ENCODE measurements at regions not wholly inside any gene's neighbourhood (a gene's known extent, or its start where the extent isn't known, plus 50 kb on each side); places are given as distances from the start of the nearest gene placed in this dataset.

DNA sequence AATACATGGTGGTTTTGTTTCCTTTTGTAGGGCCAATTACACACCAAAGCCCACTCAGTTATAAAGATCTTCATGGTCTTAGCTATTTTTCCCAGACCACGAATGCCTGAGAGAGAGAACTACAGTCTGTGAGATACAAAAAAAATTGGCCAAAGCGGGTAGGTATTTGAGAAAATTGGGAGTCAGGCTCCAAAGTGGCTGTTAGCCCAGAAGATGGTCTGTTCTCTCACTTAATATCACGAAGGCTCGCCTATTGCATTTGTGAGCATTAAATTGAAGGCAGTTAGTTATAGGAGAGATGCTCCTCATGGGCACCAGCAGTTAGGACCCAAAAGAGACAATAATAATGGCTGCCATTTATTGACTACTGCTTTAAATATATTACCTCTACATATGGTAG, 342.7 kb downstream of the PLPP3 start:
- no peaks in the 10 kb centered on the region for H3K36me3 ChIP-seq (ENCODE audit: insufficient read depth, low read length)
- no peaks in the 10 kb centered on the region for H3K9me2 ChIP-seq (replicated peaks; ENCODE audit: low read depth, low read length)
- no peaks in the 10 kb centered on the region for H3K79me2 ChIP-seq (ENCODE audit: insufficient read depth, low read length)
- H3K27me3 ChIP-seq (ENCODE audit: insufficient read depth, low read length, poor library complexity, severe bottlenecking): no peaks in the 10 kb centered on the region
- no peak overlapping the region for H3K9ac ChIP-seq (ENCODE audit: low read depth, low read length, poor library complexity, severe bottlenecking)
- no peaks in the 10 kb centered on the region for H3K4me1 ChIP-seq (ENCODE audit: insufficient read depth, low read length, poor library complexity, severe bottlenecking)
- H4K20me1 ChIP-seq (ENCODE audit: insufficient read depth, low read length, poor library complexity, severe bottlenecking): no peaks in the 10 kb centered on the region
- no peaks in the 10 kb centered on the region for H3K9me3 ChIP-seq (ENCODE audit: insufficient read depth, low read depth, low read length)
- no peak overlapping the region for H2AFZ ChIP-seq (ENCODE audit: low read length)
- H3K4me2 ChIP-seq (ENCODE audit: low read depth, low read length, poor library complexity, severe bottlenecking): no peak overlapping the region
- no peak for TF ChIP-seq EZH2phosphoT487 (IDR thresholded peaks at IDR 0.05; ENCODE audit: borderline replicate concordance)
- TF ChIP-seq, protein P1, sequence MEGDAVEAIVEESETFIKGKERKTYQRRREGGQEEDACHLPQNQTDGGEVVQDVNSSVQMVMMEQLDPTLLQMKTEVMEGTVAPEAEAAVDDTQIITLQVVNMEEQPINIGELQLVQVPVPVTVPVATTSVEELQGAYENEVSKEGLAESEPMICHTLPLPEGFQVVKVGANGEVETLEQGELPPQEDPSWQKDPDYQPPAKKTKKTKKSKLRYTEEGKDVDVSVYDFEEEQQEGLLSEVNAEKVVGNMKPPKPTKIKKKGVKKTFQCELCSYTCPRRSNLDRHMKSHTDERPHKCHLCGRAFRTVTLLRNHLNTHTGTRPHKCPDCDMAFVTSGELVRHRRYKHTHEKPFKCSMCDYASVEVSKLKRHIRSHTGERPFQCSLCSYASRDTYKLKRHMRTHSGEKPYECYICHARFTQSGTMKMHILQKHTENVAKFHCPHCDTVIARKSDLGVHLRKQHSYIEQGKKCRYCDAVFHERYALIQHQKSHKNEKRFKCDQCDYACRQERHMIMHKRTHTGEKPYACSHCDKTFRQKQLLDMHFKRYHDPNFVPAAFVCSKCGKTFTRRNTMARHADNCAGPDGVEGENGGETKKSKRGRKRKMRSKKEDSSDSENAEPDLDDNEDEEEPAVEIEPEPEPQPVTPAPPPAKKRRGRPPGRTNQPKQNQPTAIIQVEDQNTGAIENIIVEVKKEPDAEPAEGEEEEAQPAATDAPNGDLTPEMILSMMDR (conservative IDR thresholded peaks at IDR 0.05; ENCODE audit: low read length): no peak
- no peak overlapping the region for H3K4me3 ChIP-seq (ENCODE audit: low read length, poor library complexity, severe bottlenecking)
- no peaks in the 10 kb centered on the region for H3F3A ChIP-seq (ENCODE audit: low read depth)

DNA sequence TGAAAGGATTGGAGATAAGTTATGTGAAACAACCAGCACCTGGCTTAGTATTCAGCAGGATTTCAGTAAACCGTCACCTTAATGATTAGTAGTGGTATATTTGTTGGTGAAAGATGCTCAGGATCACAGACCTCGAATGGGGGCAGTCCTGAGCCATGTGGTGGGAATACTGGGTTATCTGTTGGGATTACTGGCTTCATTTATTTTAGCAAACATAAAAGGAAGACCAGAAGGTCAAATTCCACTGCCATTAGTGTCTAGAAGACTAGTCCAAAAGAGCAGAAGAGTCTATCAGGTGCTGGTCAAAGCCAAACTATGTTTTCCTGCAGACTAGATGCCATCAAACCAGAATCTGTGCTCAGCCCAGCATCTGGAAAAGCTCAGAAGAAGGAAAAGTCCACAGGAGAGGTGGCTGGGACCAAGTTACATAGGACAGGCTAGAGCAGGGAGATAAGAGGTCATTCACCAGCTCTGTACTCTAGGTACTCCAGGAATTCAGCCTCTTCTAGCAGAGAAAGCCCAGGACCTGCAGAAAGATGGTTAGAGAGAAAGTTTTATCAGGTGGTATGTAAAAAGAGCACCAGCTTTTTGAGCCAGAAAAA, 343.4 kb downstream of the PLPP3 start:
- Histone ChIP-seq H3K27me3 (ENCODE audit: insufficient read depth, low read length, poor library complexity, severe bottlenecking) (no peaks in the 10 kb centered on the region), H3K4me1 (ENCODE audit: insufficient read depth, low read length, poor library complexity, severe bottlenecking) (no peaks in the 10 kb centered on the region), H3F3A (ENCODE audit: low read depth) (no peaks in the 10 kb centered on the region), H3K4me2 (ENCODE audit: low read depth, low read length, poor library complexity, severe bottlenecking) (no peak overlapping the region), H4K20me1 (ENCODE audit: insufficient read depth, low read length, poor library complexity, severe bottlenecking) (no peaks in the 10 kb centered on the region), H3K4me3 (ENCODE audit: low read length, poor library complexity, severe bottlenecking) (no peak overlapping the region), H3K9me2 (replicated peaks; ENCODE audit: low read depth, low read length) (no peaks in the 10 kb centered on the region), H3K36me3 (ENCODE audit: insufficient read depth, low read length) (no peaks in the 10 kb centered on the region), H2AFZ (ENCODE audit: low read length) (no peak overlapping the region), H3K9ac (ENCODE audit: low read depth, low read length, poor library complexity, severe bottlenecking) (no peak overlapping the region), H3K9me3 (ENCODE audit: insufficient read depth, low read depth, low read length) (no peaks in the 10 kb centered on the region), H3K79me2 (ENCODE audit: insufficient read depth, low read length) (no peaks in the 10 kb centered on the region)
- TF ChIP-seq, protein P1 (conservative IDR thresholded peaks at IDR 0.05; ENCODE audit: low read length): no peak
- TF ChIP-seq EZH2phosphoT487 (IDR thresholded peaks at IDR 0.05; ENCODE audit: borderline replicate concordance): no peak

DNA sequence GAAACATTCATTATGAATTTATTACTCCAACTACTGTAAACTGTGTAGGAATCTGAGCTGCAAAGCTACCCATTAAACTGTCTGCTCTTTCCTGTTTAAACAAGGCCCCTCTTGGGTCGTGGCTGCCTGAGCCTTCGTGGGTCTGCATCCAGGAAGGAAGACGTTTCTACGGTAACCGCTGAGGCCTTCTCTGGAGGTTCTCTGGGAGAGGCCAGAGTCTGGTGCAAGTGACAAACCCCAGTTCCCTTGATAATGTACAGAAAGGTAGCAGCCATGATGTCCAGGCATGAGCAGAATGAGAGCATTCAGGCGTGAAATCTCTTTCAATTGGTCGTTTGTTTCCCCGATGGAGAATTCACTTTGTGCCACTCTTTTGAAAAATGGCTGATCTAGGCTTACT, 350.2 kb downstream of the PLPP3 start:
- Histone ChIP-seq H3K4me3 (ENCODE audit: low read length, poor library complexity, severe bottlenecking) (no peak overlapping the region), H3K9me3 (ENCODE audit: insufficient read depth, low read depth, low read length) (no peaks in the 10 kb centered on the region), H3K4me1 (ENCODE audit: insufficient read depth, low read length, poor library complexity, severe bottlenecking) (no peaks in the 10 kb centered on the region), H4K20me1 (ENCODE audit: insufficient read depth, low read length, poor library complexity, severe bottlenecking) (no peaks in the 10 kb centered on the region), H3K4me2 (ENCODE audit: low read depth, low read length, poor library complexity, severe bottlenecking) (no peak overlapping the region), H3K79me2 (ENCODE audit: insufficient read depth, low read length) (no peaks in the 10 kb centered on the region), H3K9me2 (replicated peaks; ENCODE audit: low read depth, low read length) (no peaks in the 10 kb centered on the region), H3F3A (ENCODE audit: low read depth) (no peaks in the 10 kb centered on the region), H3K36me3 (ENCODE audit: insufficient read depth, low read length) (no peaks in the 10 kb centered on the region), H2AFZ (ENCODE audit: low read length) (no peak overlapping the region), H3K27me3 (ENCODE audit: insufficient read depth, low read length, poor library complexity, severe bottlenecking) (no peaks in the 10 kb centered on the region), H3K9ac (ENCODE audit: low read depth, low read length, poor library complexity, severe bottlenecking) (no peak overlapping the region)
- TF ChIP-seq, protein P1 (conservative IDR thresholded peaks at IDR 0.05; ENCODE audit: low read length): no peak

Data from Loucy (cell line).